H1 (cell line): ENCODE measurements at regions not wholly inside any gene's neighbourhood (a gene's known extent, or its start where the extent isn't known, plus 50 kb on each side); places are given as distances from the start of the nearest gene placed in this dataset.

ENCODE experiments used
- CTCF ChIA-PET: fragments of 300-600 bp; sonication (Branson Sonifier 250); formaldehyde crosslinking; loops from one replicate; lab custom pipeline; 2021; ENCODE audit not compliant: partially characterized antibody; lab: Charles Lee
- POLR2A ChIA-PET: fragments of 300-600 bp; sonication (Branson Sonifier 250); formaldehyde crosslinking; loops from one replicate; lab custom pipeline; 2021; ENCODE audit warnings: inconsistent platforms; ENCODE audit not compliant: partially characterized antibody; lab: Charles Lee
- DNase-seq, 2 experiments: peaks; one replicate each; pipeline versions ENCODE4 v3.0.0 to v3.0.0-alpha.2; 2010 to 2022; ENCODE audit warnings: low spot score in 2 of 2, low read depth in 1 of 2, mixed read lengths in 1 of 2
- FAIRE-seq: peaks from 2 replicates; lab custom pipeline; 2011; peaks lifted over from hg19 to GRCh38; lab: Jason Lieb, UNC
- H2AFZ ChIP-seq: 2 replicates; pipeline ENCODE4 v1.8.1; 2012; ENCODE audit warnings: low read length, inconsistent platforms
- H2AK5ac ChIP-seq: 2 replicates; pipeline ENCODE4 v1.6.1; 2013; ENCODE audit warnings: low read depth, low read length
- H2BK120ac ChIP-seq: replicated peaks from 2 replicates; pipeline ENCODE3; 2013; ENCODE audit warnings: low read depth, low read length, inconsistent platforms
- H2BK12ac ChIP-seq: 2 replicates; pipeline ENCODE4 v1.6.1; 2013; ENCODE audit warnings: low read depth, low read length
- H2BK15ac ChIP-seq: 2 replicates; pipeline ENCODE4 v1.6.1; 2013; ENCODE audit warnings: low read length
- H2BK20ac ChIP-seq: 2 replicates; pipeline ENCODE4 v1.6.1; 2013; ENCODE audit warnings: low read length
- H2BK5ac ChIP-seq: 2 replicates; pipeline ENCODE4 v1.6.1; 2013; ENCODE audit warnings: low read depth, low read length
- H3K14ac ChIP-seq: 2 replicates; pipeline ENCODE4 v1.6.1; 2013; ENCODE audit warnings: inconsistent platforms; ENCODE audit not compliant: insufficient read length
- H3K18ac ChIP-seq: 2 replicates; pipeline ENCODE4 v1.6.1; 2013; ENCODE audit warnings: low read length; ENCODE audit errors: extremely low read depth
- H3K23ac ChIP-seq: 2 replicates; pipeline ENCODE4 v1.6.1; 2013; ENCODE audit warnings: inconsistent platforms; ENCODE audit not compliant: insufficient read length
- H3K23me2 ChIP-seq: 2 replicates; pipeline ENCODE4 v1.6.1; 2013; ENCODE audit warnings: low read depth, low read length
- H3K27ac ChIP-seq: 2 replicates; pipeline ENCODE4 v1.6.1; 2011; ENCODE audit warnings: low read depth, low read length, inconsistent platforms
- H3K27me3 ChIP-seq, 4 experiments: replicated peaks in 1 of 4; 1 replicate in 1 of 4; 2 replicates in 3 of 4; pipeline versions ENCODE4 v1.6.1 to v1.8.1; 2011 to 2013; ENCODE audit warnings: low read length in 3 of 4, mild to moderate bottlenecking in 3 of 4, inconsistent platforms in 2 of 4, mixed read lengths in 2 of 4, moderate library complexity in 1 of 4; ENCODE audit not compliant: control insufficient read depth in 3 of 4, insufficient read depth in 3 of 4; ENCODE audit errors: extremely low read depth in 1 of 4
- H3K36me3 ChIP-seq, 4 experiments: 2 replicates each; pipeline versions ENCODE4 v1.6.1 to v1.8.1; 2011 to 2013; ENCODE audit warnings: mild to moderate bottlenecking in 4 of 4, low read length in 3 of 4, moderate library complexity in 2 of 4, control low read depth in 1 of 4, inconsistent platforms in 1 of 4; ENCODE audit not compliant: insufficient read depth in 4 of 4, control insufficient read depth in 2 of 4
- H3K4ac ChIP-seq: replicated peaks from 2 replicates; pipeline ENCODE3; 2013; ENCODE audit warnings: low read length, low read depth, mixed read lengths, inconsistent platforms; ENCODE audit not compliant: insufficient read length
- H3K4me1 ChIP-seq, 4 experiments: replicated peaks in 1 of 4; 1 replicate in 1 of 4; 2 replicates in 3 of 4; pipeline versions ENCODE4 v1.6.1 to v1.8.1; 2011 to 2013; ENCODE audit warnings: low read length in 3 of 4, inconsistent platforms in 2 of 4, mixed read lengths in 1 of 4; ENCODE audit not compliant: insufficient read depth in 4 of 4, control insufficient read depth in 3 of 4
- H3K4me2 ChIP-seq, 2 experiments: 2 replicates each; pipeline versions ENCODE4 v1.6.1 to v1.8.1; 2011 to 2013; ENCODE audit warnings: low read depth in 2 of 2, low read length in 2 of 2, control low read depth in 1 of 2, inconsistent platforms in 1 of 2, mild to moderate bottlenecking in 1 of 2; ENCODE audit not compliant: insufficient read depth in 1 of 2
- H3K4me3 ChIP-seq, 4 experiments: fragments of 200-600, 300-600 bp in 1 of 4; sonication (generic), shearing (Covaris generic), sonication (Bioruptor Twin) in 1 of 4; 2 replicates each; pipeline versions ENCODE4 v1.5.1 to v1.8.1; 2011 to 2016; ENCODE audit warnings: low read length in 4 of 4, low read depth in 3 of 4, control low read depth in 2 of 4, inconsistent platforms in 2 of 4, mild to moderate bottlenecking in 2 of 4, mixed read lengths in 1 of 4, moderate library complexity in 1 of 4; ENCODE audit not compliant: insufficient read depth in 2 of 4; ENCODE audit errors: extremely low read depth in 1 of 4
- H3K56ac ChIP-seq: replicated peaks from 2 replicates; pipeline ENCODE3; 2013; ENCODE audit warnings: low read depth, mild to moderate bottlenecking, mixed read lengths, low read length, inconsistent platforms; ENCODE audit not compliant: insufficient read length
- H3K79me1 ChIP-seq: 2 replicates; pipeline ENCODE4 v1.6.1; 2013; ENCODE audit warnings: low read depth, low read length, control low read depth
- H3K79me2 ChIP-seq, 2 experiments: 2 replicates each; pipeline versions ENCODE4 v1.6.1 to v1.8.1; 2012 to 2013; ENCODE audit warnings: low read length in 2 of 2, mild to moderate bottlenecking in 2 of 2, inconsistent platforms in 1 of 2; ENCODE audit not compliant: insufficient read depth in 2 of 2, control insufficient read depth in 1 of 2
- H3K9ac ChIP-seq, 4 experiments: replicated peaks in 1 of 4; 1 replicate in 1 of 4; 2 replicates in 3 of 4; pipeline versions ENCODE4 v1.6.1 to v1.8.1; 2011 to 2013; ENCODE audit warnings: low read depth in 3 of 4, low read length in 3 of 4, control low read depth in 2 of 4, mild to moderate bottlenecking in 2 of 4, moderate library complexity in 2 of 4, inconsistent platforms in 1 of 4; ENCODE audit errors: extremely low read depth in 1 of 4
- H3K9me3 ChIP-seq, 2 experiments: 2 replicates each; pipeline versions ENCODE4 v1.6.1 to v1.8.1; 2012 to 2013; ENCODE audit warnings: mild to moderate bottlenecking in 2 of 2, moderate library complexity in 2 of 2, control low read depth in 1 of 2, inconsistent platforms in 1 of 2, low read depth in 1 of 2, low read length in 1 of 2, mixed read lengths in 1 of 2; ENCODE audit not compliant: insufficient read depth in 2 of 2
- H4K20me1 ChIP-seq, 2 experiments: replicated peaks in 1 of 2; 2 replicates each; pipeline versions ENCODE3 to v1.8.1; 2011 to 2013; ENCODE audit warnings: inconsistent platforms in 2 of 2, low read length in 2 of 2, mild to moderate bottlenecking in 1 of 2; ENCODE audit not compliant: insufficient read depth in 2 of 2, control insufficient read depth in 1 of 2
- H4K5ac ChIP-seq: 2 replicates; pipeline ENCODE4 v1.6.1; 2013; ENCODE audit warnings: low read length, low read depth, mixed read lengths, inconsistent platforms; ENCODE audit not compliant: insufficient read length
- H4K8ac ChIP-seq: 2 replicates; pipeline ENCODE4 v1.8.0; 2013; ENCODE audit warnings: mild to moderate bottlenecking, moderate library complexity, low read length, inconsistent platforms; ENCODE audit not compliant: insufficient read depth; ENCODE audit errors: extremely low read depth
- H4K91ac ChIP-seq: replicated peaks from 2 replicates; pipeline ENCODE3; 2013; ENCODE audit warnings: low read length, mixed read lengths, inconsistent platforms; ENCODE audit not compliant: insufficient read length
- ATF2 ChIP-seq: IDR thresholded peaks from 2 replicates; pipeline ENCODE4 v1.6.1; 2012; ENCODE audit warnings: low read length, inconsistent platforms
- BCL11A ChIP-seq, 2 experiments: IDR thresholded peaks; one replicate each; pipeline ENCODE4 v1.6.1; 2011; ENCODE audit warnings: low read depth in 2 of 2, low read length in 2 of 2, mild to moderate bottlenecking in 2 of 2
- PHF8 ChIP-seq: fragments of 200-600 bp; sonication (generic); conservative IDR thresholded peaks from 2 replicates; pipeline ENCODE4 v1.7.1; 2012; ENCODE audit warnings: low read depth, mild to moderate bottlenecking, inconsistent platforms, low read length, moderate library complexity
- SP1 ChIP-seq: IDR thresholded peaks from 2 replicates; pipeline ENCODE4 v1.6.1; 2011; ENCODE audit warnings: low read depth, low read length
- SUZ12 ChIP-seq: fragments of 200-600 bp; sonication (generic); IDR thresholded peaks from 2 replicates; pipeline ENCODE4 v1.6.1; 2012; ENCODE audit warnings: mild to moderate bottlenecking, inconsistent platforms, low read length, moderate library complexity, mixed read lengths
- TAF1 ChIP-seq: IDR thresholded peaks from 2 replicates; pipeline ENCODE4 v1.6.1; 2011; ENCODE audit warnings: mild to moderate bottlenecking, low read depth, low read length
- TEAD4 ChIP-seq: IDR thresholded peaks from 2 replicates; pipeline ENCODE4 v1.6.1; 2012; ENCODE audit warnings: low read depth, low read length, inconsistent platforms, mixed read lengths
- YY1 ChIP-seq: IDR thresholded peaks from 2 replicates; pipeline ENCODE4 v1.6.1; 2011; ENCODE audit warnings: low read depth, mild to moderate bottlenecking, low read length
- whole genome bisulfite sequencing, 2 experiments: shearing (Covaris generic) in 1 of 2; methylation state at CpG; one replicate each; pipeline versions ENCODE4 v1.1.6 to v1.1.7; 2013 to 2015; ENCODE audit warnings: low lambda C conversion rate in 2 of 2, mixed read lengths in 2 of 2, inconsistent platforms in 1 of 2, low coverage in 1 of 2, missing lambda C conversion rate in 1 of 2; ENCODE audit not compliant: insufficient replicate concordance in 2 of 2, insufficient coverage in 1 of 2, insufficient read length in 1 of 2; ENCODE audit errors: extremely low coverage in 1 of 2, missing lambda C conversion rate in 1 of 2; 5-methylcytosine and 5-hydroxymethylcytosine counted together

- H3K4me2 ChIP-seq, result no peak overlapping the region; a peak in 1 of 4 replicates
- H2AK5ac ChIP-seq, result no peak overlapping the region
- H3K4ac ChIP-seq, result no peak overlapping the region
- ChIA-PET CTCF (interaction anchor here (0.6 to 5.1 kb wide), 27 partner anchors 9 to 1263 kb away, joined by 3 to 53 read pairs (median 3); no protein-coding TSS in a partner anchor), POLR2A (no interaction called here)
- H3K23me2 ChIP-seq, result peaks cover 9% of the 10 kb centered on the region; the same call in 1 of the 2 replicates
- no peak overlapping the region for H3K23ac ChIP-seq
- no peak overlapping the region for H3K14ac ChIP-seq
- no peak overlapping the region for H3K56ac ChIP-seq
- FAIRE-seq, result no peak
- H3K36me3 ChIP-seq, result no peaks in the 10 kb centered on the region
- H3K18ac ChIP-seq, result no peak overlapping the region
- H3K79me1 ChIP-seq, result no peaks in the 10 kb centered on the region
- no peak overlapping the region for H2BK20ac ChIP-seq
- no peaks in the 10 kb centered on the region for H3K9me3 ChIP-seq
- no peak overlapping the region for H2AFZ ChIP-seq
- TF ChIP-seq SUZ12 (no peak), BCL11A (IDR thresholded peaks at IDR 0.05; ENCODE audit: low read depth in 2 of 2, low read length in 2 of 2) (no peak), ATF2 (no peak), TEAD4 (no peak), PHF8 (no peak), SP1 (no peak), TAF1 (no peak), YY1 (no peak)
- no peak overlapping the region for H3K9ac ChIP-seq
- no peak overlapping the region for H2BK120ac ChIP-seq
- H3K27me3 ChIP-seq, result peaks cover 0 to 3% (median 1%) of the 10 kb centered on the region in 4 experiments; a peak in 3 of 7 replicates
- H3K4me1 ChIP-seq, result peaks cover 0 to 4% (median 2%) of the 10 kb centered on the region in 4 experiments; a peak in 3 of 7 replicates
- H3K27ac ChIP-seq, result no peak overlapping the region
- 87% methylated on average over 14 of the region's 14 CpGs; no CpG with 5 or more reads in 1 of the 2 experiments for WGBS, 2 experiments
- DNase-seq, result no peak
- no peaks in the 10 kb centered on the region for H4K20me1 ChIP-seq
- H2BK15ac ChIP-seq, result no peak overlapping the region
- no peak overlapping the region for H3K4me3 ChIP-seq
- peak overlapping the region; percentile 70; the same call in 1 of the 2 replicates for H4K8ac ChIP-seq
- H2BK12ac ChIP-seq, result no peak overlapping the region
- peak overlapping the region; percentile 18 for H4K91ac ChIP-seq
- H3K79me2 ChIP-seq, result no peaks in the 10 kb centered on the region
- no peak overlapping the region for H4K5ac ChIP-seq
- H2BK5ac ChIP-seq, result no peak overlapping the region
Measured at GRCh38 chr2:126778561-126779501, 119.9 kb upstream of the TEX51 start.
